ENCODE measurements at regions not wholly inside any gene's neighbourhood (a gene's known extent, or its start where the extent isn't known, plus 50 kb on each side); places are given as distances from the start of the nearest gene placed in this dataset.
"Not testable (repeated sequence)": the region's sequence is repeated elsewhere in the genome, so short reads cannot be mapped to it uniquely, and the experiment has no call there.

DNA sequence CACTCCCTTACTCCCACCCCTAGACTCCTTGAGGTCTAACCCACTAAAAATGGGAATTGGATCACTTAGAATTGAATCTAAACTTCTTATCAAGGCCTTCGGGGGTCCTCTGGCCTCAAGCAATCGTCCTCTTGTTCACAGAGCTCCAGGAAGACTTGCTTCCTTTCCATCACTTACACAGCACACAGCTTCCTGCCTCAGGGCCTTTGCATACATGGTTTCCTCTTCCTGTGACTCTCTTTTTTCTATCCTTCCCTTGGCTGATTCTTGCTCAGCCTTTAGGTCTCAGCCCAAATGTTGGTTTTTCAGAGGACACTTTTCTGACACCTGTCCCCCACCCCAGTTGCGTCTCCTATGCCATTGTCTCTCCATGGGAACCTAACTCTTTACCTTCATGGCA lies 50.0 kb upstream of the ALDH1B1 start:
- no peak for DNase-seq

GRCh38 chr9:38342096-38342495 lies 50.4 kb upstream of the ALDH1B1 start:
- no peak for DNase-seq

DNA sequence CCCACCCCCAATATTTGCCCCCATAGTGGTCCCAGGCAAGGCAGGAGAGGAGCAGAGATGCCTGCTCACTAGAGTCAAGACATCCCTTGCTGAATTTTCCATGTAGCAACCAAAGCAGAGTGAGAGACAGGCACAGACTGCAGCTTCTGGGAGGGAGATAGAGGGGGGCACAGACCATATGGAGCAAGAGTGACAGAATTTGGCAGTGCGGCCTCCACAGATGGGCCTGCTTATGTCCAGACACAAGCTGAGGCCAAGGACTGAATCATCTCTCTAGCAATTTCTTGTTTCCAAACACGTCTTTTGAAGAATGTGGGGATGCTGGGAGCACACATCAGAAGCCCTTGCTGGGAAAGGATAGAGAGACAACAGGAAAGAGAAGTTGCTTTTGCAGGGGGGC lies 53.0 kb upstream of the ALDH1B1 start:
- no peak for DNase-seq

DNA sequence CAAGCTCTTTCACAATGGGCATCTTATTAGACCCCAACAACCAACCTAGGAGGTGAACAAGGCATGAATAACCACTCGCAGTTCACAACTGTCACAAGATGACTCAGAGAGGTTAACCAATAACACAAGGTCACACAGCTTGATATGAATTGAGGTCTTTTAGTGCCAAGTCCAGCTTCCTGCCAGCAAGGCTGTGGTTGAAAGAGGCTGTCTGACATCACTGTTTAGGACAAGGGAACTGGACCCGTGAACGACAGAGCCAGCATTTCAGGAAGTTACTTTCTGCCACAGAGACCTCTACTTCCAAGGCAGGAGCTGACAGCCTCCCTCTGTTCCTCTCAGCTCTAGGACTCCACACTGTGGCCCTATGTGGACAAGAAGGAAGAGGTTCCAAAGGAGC lies 53.4 kb upstream of the ALDH1B1 start:
- no peak for DNase-seq

GRCh38 chr9:38338342-38339018 lies 54.0 kb upstream of the ALDH1B1 start:
- DNase-seq: no peak

DNA sequence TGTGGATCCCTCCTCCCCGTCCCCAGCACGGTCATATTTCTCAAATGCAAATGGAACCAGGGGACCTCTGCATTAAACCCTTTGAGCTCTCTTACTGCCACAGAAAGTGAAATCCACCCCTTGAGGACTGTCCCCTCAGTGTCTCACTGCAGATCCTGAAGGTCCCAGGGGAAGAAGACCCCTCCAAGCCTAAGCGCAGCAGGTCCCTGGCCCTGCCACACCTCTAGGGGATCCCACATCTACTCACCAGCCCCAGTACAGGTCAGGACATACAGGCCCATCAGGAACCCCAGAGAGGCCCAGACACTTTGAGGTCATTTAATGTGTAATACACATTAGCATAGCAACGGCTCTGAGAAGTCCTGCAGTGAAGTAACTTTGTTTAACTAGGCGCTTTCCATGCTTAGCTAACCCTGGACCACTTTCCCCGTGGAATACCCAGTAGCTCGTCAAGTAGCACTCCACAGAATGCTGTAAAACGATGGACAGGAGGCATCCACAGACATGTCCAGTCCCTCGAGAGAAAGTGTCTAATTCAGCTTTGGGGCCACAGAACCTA lies 54.7 kb upstream of the ALDH1B1 start:
- no peak for DNase-seq

DNA sequence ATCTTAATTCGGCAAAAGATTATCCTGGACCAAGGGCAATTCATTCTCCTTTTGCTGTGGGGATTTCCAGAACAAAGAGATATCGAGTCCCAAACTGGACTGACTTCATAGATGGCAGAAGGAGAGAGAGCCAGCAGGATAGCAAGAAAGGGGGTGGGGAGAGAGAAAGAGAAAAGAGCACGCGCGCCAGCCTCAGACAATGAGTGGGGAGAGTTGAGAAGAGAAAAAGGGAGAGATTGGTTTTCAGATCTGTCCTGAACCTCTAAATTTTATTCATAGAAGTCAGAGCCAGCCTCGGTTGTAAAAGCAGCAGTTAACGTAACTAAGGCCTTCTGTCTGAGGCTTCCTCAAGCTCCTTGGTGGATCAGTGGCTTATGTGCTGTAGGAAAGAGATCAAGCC lies 55.3 kb upstream of the ALDH1B1 start:
- DNase-seq: no peak

- no peak for DNase-seq
These were observed 56.2 kb upstream of the ALDH1B1 start for GRCh38 chr9:38336341-38336740.

GRCh38 chr9:38335686-38336085 lies 56.8 kb upstream of the ALDH1B1 start:
- no peak for DNase-seq

DNA sequence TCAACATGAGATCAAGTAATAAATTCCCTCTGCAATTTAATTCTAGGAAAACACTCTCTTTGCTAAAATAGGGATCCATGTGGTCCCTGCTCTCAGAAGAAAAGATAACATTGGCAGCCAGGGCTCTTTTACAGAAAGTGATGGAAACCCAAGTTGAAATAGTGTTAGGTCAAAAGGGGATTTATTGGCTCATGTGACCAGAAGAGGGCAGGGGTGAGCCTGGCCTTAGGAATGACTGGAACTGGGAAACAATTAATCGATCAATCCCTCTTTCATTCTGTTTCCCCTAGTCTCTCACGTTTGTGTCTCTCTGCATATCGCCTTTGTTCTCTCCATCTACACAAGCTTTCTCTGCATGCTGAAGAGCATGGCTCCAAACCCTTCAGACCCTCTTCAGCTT lies 58.3 kb upstream of the ALDH1B1 start:
- no peak for DNase-seq

DNA sequence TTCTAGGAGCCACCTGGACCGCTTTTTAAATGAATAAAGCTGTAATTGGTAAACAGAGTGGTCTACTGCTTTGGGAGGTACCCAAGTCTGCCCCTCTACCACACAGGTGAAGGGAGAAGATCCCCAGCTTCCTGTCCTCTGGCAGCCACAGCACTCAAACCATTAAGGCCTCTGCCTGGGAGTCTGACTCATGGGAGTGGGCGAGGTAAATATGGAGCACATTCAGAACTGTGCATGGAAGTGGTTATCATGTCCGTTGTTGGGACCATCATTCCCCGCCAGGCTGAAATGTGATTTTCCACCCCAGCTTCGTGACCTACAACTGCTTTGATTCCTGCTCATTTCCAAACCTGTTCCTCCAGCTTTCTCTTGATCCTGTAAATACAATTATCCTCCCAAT lies 59.5 kb upstream of the ALDH1B1 start:
- DNase-seq: no peak

GRCh38 chr9:38332625-38333024 lies 59.9 kb upstream of the ALDH1B1 start:
- DNase-seq: no peak

- no peak for DNase-seq
These were observed 61.4 kb upstream of the ALDH1B1 start for GRCh38 chr9:38331141-38331540.

- DNase-seq: no peak
These were observed 62.5 kb upstream of the ALDH1B1 start for GRCh38 chr9:38329968-38330367.

- DNase-seq: no peak
These were observed 63.7 kb upstream of the ALDH1B1 start for GRCh38 chr9:38328765-38329164.

GRCh38 chr9:38326122-38326521 lies 66.4 kb upstream of the ALDH1B1 start:
- DNase-seq: no peak

DNA sequence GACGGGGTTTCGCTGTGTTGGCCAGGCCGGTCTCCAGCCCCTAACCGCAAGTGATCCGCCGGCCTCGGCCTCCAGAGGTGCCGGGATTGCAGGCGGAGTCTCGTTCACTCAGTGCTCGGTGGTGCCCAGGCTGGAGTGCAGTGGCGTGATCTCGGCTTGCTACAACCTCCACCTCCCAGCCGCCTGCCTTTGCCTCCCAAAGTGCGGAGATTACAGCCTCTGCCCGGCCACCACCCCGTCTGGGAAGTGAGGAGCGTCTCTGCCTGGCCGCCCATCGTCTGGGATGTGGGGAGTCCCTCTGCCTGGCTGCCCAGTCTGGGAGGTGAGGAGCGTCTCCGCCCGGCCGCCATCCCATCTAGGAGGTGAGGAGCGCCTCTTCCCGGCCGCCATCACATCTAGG lies 68.3 kb upstream of the ALDH1B1 start:
- DNase-seq: not testable (repeated sequence)

DNA sequence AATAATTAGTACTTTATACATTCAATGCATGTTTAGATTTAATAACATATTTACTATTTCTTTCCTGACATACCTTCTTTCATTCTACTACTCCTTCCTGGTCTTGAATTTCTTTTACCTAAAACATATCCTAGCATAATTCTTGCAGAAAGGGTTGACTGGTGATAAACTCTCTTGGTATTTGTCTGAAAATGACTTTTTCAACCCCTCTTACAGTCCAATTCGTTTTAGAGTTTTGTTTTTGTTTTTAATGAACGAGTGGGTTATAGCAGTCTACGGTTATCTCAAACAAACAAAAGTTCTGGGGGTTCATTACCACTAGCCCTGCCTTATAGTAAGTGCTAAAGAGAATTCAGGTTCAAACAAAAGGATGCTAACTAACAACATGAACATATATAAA lies 69.6 kb upstream of the ALDH1B1 start:
- DNase-seq: no peak

DNA sequence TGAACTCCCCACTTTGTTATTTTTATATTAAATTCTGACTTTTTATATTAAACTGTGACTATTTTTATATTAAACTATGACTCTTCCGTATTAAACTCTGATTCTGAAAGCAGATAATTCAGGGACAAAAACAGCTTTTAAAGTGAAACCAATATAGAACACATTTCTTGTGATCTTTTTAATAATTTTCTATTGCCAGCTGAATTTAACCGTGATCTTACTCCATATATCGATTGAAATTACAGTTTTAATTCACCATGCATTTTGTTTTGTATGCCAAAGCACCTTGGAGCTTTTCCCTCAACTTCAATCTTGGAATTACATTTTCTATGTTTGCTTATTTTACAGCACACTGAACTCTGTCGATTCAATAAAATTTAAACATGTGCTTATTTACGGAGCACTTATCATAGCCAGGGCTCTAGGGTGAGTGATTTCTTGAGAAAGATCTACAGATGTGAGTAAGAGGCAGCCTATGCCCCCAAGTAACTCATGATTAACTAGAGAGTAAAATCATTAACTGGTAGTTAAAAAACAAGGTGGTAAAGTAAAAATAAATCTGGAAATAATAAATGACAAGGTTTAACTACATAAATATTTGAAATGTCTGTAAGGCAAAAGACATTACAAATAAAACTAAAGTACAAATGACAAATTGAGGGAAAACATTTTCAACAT lies 72.9 kb upstream of the ALDH1B1 start:
- no peak for DNase-seq

- no peak for DNase-seq
These were observed 73.6 kb upstream of the ALDH1B1 start for GRCh38 chr9:38318759-38319495.

DNA sequence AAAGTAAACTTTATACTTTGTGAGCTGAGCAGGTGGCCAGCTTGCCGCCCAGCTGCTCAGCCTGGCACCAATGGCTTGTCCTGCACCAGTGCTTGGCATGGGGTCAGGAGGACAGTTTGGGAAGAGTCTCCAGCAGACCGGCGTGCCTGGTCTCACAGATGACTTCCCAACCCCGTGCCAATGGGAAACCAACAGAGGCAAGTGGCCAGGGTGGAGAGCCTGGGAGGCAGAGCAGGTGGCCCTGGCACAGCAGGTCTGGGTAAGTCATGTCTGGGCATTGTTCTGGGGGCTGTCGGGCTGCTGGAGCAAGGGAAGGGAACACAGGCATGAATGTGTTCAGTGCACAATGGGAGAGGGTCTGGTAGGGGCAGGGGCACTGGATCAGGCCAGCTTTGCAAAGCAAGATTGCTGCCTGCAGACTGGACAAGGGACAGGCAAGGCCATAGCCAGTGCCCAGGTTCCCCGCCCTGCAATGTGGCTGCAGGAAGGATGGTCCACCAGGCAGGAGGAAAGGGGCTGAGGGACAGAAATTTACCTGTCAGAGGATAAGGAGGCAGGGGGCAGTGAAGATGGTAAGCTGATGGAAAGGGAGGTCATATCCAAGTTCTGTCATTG lies 76.2 kb upstream of the ALDH1B1 start:
- DNase-seq: no peak

DNA sequence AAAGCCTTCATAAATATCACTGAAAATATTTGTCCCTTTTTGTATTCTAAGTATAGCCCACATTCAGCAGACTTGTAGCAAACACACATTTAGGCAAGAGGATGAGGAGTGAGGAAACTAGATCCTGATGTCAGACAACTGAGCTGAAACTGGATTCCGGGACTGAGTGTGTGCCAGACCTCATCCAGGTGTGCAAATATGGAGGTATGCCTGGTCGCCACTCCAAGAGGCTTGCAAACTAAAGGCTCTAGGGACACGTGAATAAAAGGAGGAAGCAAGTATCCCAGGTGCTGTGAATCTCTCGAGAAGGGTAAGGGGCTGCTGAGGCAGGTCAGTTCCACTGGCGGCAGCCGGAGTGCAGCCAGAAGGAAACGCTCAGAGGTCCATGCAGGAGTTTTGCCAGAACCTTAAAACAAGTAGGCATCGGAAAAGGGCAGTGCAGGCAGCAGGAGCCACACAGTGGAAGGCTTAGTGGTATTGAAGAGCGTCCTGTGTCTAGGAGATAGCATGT lies 77.4 kb upstream of the ALDH1B1 start:
- DNase-seq: no peak

DNA sequence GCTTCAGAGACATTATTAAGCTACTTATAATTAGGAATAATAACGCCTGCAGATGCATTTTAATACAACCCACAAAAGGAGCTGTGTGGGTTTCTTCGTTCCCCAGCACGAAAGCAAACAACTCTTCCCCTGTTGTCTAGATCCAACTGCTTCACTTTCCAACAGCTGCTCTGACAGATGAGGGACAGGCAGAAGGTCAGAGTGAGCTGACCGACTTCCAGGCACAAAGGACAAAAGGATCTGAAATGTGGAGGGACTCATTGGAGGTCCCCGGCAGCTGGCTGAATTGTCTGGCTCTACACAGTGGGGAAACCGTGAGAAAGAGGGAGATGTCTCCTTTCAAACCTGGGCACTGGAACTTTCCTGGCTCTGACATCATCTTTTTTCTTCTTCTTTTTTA lies 79.1 kb upstream of the ALDH1B1 start:
- DNase-seq: no peak
